Cerebellar nuclear complex (tissue), 1 donor: ENCODE measurements at regions not wholly inside any gene's neighbourhood (a gene's known extent, or its start where the extent isn't known, plus 50 kb on each side); places are given as distances from the start of the nearest gene placed in this dataset.
"Not testable (repeated sequence)": the region's sequence is repeated elsewhere in the genome, so short reads cannot be mapped to it uniquely, and the experiment has no call there.

Experiments
- DNase-seq, 2 experiments: peaks; one replicate each; lab custom pipeline; 2025; lab: John Stamatoyannopoulos, UW

GRCh38 chr17:5864741-5865657 is 205.2 kb upstream of the WSCD1 start:
- DNase-seq: no peak

DNA sequence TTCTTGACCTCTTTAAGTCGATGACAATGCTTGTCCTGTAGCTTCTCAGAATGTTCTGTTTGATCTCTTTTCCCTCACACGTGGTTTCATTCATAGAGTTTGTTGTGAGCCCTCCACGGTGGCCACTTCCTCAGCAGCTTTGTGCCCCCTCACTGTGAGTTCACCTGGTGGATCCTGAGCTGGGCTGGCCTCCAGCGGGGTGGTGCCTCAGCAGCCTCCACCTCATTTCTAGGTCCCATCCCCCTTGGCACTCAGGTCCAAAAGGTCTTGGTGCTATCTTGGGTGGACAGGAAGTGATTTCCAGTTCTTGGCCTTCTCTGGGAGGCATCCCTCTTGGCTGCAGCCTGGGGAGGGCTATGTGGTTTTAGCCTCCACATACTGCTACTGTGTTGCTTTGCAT is 203.2 kb upstream of the WSCD1 start:
- no peak for DNase-seq

DNA sequence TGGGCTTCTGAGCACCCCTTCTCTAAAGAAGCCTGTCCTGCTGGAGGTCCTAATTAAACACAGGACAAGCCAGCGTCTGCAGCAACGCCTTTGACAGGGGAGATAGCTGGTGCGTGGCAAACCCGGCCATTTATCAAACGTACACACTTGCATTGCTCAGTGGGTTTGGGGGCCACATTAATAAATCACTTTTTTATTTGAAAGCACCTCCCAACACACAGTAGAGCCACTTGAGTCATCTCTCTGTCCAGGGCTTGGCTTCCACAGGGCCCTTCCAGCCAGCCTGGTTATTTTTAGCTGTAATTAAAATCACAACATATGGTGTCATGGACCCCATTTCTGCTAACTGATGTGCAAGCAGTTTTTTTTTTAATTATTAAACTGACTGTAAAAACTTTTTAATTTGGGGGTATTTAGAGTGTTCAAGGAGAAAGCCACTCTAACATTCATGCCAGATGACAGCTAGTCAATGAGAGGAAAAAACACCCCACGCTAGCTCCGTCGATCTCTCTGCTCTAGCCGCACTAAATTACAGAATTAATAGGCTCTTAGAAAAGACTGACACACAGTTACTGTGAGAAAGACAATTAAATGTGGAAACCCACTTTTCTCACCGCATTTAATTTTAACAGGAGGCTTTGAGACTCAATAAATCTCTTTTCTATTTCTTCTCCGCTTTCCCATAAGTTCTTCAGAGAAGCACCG is 201.0 kb upstream of the WSCD1 start:
- DNase-seq: no peak

GRCh38 chr17:5870231-5870953 is 199.8 kb upstream of the WSCD1 start:
- DNase-seq: no peak

- DNase-seq: no peak
These were observed 198.5 kb upstream of the WSCD1 start for GRCh38 chr17:5871666-5872065.

DNA sequence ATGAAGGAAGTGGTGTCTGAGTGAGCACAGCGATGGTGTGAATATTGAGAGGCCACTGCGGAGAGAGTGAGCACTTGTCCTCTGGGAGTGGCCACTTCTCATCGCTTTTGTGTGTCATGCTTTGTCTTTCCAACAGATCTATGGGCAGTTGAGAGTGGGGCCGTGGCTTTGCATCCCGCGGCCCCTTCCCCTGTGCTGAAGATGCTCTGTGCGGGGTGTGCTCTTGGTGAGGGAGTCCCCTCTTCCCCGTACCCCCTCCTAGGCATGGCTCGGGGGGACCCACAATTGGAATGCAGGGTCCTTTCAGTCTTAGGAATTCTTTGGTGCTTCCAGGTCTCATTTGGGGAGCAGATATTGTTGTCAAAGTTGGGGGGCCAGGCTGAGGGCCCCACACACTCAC is 197.3 kb upstream of the WSCD1 start:
- no peak for DNase-seq

GRCh38 chr17:5873781-5874180 is 196.4 kb upstream of the WSCD1 start:
- no peak for DNase-seq

- DNase-seq: no peak
These were observed 195.7 kb upstream of the WSCD1 start for GRCh38 chr17:5874486-5874885.

DNA sequence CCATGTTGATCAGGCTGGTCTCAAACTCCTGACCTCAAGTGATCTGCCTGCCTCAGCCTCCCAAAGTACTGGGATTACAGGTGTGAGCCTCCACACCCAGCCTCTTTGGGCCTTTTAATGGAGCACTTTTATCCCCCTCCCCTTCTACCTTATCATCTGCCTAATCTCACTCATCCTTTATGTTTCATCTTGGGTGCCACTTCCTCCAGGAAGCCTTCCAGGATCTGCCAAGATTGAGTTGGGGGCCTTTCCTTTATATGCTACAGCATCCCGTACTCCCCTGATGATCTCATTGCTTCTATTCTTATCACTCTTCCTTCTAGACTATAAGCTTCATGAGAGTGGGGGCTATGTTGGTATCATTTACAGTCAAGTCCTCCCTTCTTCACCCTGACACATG is 192.8 kb upstream of the WSCD1 start:
- DNase-seq: no peak

GRCh38 chr17:5877948-5878347 is 192.2 kb upstream of the WSCD1 start:
- no peak for DNase-seq

DNA sequence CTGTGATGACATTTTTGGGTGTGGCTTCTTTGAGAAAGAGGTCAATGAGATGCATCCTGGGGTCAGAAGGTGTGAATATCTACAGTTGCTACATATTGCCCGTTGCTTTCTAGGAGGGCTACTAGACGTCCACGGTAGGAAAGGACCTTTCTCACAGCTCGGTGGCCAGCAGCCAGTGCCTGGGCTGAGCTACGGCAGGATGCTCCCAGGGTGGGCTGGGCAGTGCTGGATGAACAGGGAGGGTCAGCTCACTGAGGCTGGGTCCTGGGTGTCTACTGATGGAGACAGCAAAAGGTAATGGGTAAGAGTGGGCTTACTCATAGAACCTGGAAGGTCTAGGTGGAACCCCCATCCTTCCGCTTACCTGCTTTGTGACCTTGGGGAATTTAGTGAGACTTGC is 188.3 kb upstream of the WSCD1 start:
- DNase-seq: no peak

- DNase-seq: no peak
These were observed 186.2 kb upstream of the WSCD1 start for GRCh38 chr17:5883775-5884665.

- DNase-seq: no peak
These were observed 184.8 kb upstream of the WSCD1 start for GRCh38 chr17:5885336-5885735.

- DNase-seq: no peak
These were observed 181.4 kb upstream of the WSCD1 start for GRCh38 chr17:5888811-5889210.

DNA sequence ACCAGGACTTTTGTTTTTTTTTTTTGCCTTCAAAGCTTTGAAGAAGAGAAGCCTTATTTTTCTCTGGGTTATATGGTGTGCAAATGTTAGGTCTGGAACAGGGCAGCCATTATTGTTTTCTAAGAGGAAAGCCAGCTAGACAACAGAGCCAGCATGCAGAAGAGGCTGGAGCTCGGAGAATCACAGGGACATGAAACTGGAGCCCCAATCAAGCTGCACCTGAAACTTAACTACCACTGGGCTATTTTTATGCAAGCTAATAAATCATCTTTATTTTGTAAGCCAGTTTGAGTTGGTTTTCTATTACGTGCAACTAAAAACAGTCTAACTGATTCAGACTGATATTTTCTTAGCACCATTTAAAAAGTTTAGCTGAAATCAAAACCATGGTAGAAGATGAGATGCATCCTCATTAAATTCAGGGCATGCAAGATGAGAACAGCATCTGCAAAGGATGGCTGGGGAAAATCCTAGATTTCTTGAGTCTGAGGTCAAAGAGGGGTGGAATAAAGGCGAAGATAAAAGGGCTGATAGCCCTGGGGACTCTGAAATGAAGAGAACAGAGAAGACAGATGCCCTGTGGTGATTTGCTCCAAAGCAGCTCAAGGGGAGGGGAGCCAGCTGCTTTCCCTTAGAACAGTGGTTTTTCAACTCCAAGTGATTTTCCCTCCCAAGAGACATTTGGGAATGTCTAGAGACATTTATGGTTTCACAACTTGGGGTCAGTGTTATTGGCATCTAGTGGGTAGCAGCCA is 177.1 kb upstream of the WSCD1 start:
- no peak for DNase-seq

DNA sequence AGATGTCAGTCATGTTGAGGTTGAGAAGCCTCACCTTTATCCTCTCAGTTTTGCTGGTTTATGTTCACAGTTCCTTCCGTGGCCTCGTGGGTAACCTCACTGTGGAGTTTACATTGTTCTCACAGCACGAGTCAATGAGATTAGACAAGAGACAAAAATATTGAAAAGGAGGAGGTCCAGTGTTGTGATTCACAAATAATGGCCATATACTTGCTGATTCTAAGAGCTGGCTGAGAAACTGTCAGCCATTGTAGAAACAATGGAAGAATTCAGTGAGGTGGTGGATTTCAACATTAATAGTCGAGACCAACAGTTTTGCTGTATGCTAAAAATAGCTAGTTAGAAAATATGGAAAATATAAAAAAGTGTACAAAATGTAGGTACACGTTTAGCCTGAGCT is 176.4 kb upstream of the WSCD1 start:
- DNase-seq: no peak

DNA sequence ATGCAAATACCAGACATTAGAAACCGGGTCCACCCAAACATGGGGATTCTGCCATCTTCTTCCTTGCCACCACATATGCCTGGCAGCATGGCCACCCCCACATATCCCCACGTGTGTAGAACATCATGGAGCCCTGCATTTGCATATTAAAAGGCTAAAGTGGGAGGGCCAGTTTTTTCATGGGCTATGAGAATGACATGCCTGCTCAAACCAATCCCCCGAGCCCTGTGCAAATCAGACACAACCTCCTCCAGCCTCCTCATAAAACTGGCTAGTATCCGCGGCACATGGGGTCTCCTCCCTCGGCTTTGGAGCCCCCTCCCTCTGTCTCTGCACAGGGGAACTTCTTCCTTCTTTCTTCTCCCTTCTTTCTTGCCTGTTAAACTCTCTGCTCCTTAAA is 174.9 kb upstream of the WSCD1 start:
- DNase-seq: no peak

- no peak for DNase-seq
These were observed 174.0 kb upstream of the WSCD1 start for GRCh38 chr17:5896215-5896614.

GRCh38 chr17:5897275-5897911 is 172.8 kb upstream of the WSCD1 start:
- DNase-seq: no peak

- not testable (repeated sequence) for DNase-seq
These were observed 172.2 kb upstream of the WSCD1 start for GRCh38 chr17:5897981-5898380.
